HTR-8/SVneo (cell line): ENCODE measurements at regions not wholly inside any gene's neighbourhood (a gene's known extent, or its start where the extent isn't known, plus 50 kb on each side); places are given as distances from the start of the nearest gene placed in this dataset.

Experiments used
- DNase-seq: peaks from one replicate; pipeline ENCODE4 v3.0.0; 2011; ENCODE audit warnings: low spot score, mixed read lengths; ENCODE audit not compliant: insufficient read length
- FAIRE-seq: peaks from 2 replicates; lab custom pipeline; 2011; peaks lifted over from hg19 to GRCh38; lab: Jason Lieb, UNC

GRCh38 chr21:28674763-28675162 is 317.9 kb downstream of the LTN1 start:
- DNase-seq (no peak), FAIRE-seq (no peak)

GRCh38 chr21:28671549-28672195 is 321.0 kb downstream of the LTN1 start:
- DNase-seq (no peak), FAIRE-seq (no peak)

DNA sequence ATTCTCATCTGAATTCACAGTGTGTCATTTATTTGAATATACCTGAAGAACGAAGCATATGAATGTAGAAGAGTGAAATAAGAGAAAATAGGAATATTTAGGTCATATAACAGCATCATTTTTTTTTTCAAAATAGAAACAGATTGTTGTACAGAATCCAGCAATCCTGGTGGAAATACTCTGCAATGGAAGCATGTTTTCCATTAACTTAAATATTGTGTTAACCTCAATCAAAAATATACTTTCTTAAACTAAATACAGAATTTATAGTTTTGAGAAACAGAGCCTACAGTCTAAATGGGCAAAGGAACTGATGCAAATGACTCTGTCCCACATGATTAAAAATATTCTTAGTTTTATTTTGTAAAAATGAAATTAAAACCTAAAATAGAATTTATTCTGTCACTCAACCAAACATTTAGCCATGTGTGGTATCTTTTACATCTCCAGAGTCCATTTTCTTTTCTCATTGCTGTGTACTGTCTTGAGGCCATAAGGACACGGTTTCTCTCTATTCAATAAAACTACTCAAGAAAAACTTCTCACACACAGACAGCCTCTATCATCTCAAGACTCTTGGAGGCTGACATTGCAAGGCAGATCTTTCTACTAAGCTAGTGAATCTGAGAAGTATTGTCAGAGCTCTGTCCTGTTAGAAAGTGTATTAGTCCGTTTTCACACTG is 322.6 kb downstream of the LTN1 start:
- FAIRE-seq (no peak), DNase-seq (no peak)

DNA sequence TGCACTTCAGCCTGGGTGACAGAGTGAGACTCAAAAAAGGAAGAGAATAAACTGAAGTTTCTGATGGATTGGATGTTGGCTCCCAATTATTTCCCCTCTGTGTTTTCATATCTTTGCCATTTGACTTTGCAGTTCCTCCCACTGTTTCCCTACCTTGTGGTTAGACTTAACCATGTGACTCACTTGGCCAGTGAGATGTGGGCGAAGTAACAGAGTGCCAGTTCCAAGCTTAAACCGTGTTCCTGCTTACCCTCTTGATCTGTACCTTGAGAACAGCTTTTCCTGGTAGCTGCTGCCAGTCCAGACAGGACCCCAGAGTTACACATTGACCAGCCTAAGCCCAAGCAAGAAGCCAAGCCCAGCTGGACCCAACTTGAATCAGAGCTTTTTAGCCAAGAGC is 323.4 kb downstream of the LTN1 start:
- DNase-seq: no peak
- FAIRE-seq: no peak

DNA sequence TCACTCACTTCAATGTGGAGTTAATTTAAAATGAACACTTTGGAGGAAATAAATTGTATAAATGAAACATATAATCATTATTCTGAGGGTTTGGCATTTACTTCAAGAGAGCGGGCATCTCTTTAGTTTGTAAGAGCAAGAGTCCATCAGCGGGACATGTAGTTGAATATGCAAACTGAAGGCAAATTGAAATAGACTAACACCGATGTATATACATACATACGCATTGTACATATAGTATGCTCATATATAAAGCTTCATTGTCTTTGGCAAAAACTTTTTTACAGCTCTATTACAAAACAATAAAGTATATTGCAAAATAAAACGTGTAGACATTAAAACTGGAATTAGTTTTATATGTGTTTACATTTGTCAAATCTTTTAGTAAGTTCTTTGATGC is 328.9 kb downstream of the LTN1 start:
- DNase-seq (no peak), FAIRE-seq (no peak)

DNA sequence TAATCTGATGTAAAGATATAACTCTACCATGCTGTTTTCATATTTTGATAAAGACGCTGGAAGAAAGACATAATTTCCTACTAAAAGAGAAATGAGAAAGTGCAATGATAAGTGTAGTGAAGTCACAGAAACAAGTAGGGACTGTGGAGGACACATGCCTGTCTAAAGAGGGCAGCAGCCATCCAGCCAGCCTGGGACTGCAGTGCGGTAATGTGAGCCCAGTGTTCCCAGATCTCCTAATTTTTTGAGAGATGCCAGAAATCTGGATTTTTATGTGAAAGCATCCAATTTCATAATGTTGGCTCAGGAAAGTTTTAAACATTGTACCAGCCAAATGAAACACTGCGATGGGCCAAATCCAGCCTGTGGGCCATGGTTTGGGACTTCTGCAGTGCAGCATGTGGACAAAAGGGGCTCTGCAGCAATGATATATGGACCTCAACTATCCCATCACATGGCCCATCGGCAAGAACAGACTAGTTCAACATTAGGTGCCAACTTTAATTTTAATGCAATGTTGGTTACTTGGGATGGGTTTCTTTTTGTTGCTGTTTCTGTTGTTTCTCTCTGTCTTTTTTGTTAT is 329.5 kb downstream of the LTN1 start:
- DNase-seq (no peak), FAIRE-seq (no peak)

GRCh38 chr21:28657566-28657965 is 335.1 kb downstream of the LTN1 start:
- no peak for FAIRE-seq
- no peak for DNase-seq

- FAIRE-seq (no peak), DNase-seq (no peak)
Measured at GRCh38 chr21:28655471-28655870, 337.2 kb downstream of the LTN1 start.

- FAIRE-seq (no peak), DNase-seq (no peak)
Measured at GRCh38 chr21:28654406-28654805, 338.3 kb downstream of the LTN1 start.

- FAIRE-seq: no peak
- DNase-seq: no peak
Measured at GRCh38 chr21:28644762-28645161, 347.9 kb downstream of the LTN1 start.

DNA sequence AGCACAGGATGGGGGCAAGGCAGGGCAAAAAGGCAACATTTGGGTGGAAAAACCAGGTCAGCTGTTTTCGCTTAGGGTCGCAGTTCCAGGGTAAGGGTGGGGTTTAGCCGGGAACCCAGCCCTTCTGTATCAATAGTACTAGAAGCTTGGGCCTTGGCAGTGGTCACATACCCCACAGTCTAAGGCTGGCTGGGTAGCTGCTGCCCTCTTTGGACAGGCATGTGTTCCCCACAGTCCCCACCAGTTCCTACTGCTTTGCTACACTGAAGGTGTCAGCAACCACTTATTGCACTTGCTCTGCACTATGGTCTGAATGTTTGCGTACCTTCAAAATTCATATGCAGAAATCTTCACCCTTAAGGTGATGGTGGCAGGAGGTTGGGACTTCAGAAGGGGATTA is 349.8 kb downstream of the LTN1 start:
- FAIRE-seq: no peak
- no peak for DNase-seq

DNA sequence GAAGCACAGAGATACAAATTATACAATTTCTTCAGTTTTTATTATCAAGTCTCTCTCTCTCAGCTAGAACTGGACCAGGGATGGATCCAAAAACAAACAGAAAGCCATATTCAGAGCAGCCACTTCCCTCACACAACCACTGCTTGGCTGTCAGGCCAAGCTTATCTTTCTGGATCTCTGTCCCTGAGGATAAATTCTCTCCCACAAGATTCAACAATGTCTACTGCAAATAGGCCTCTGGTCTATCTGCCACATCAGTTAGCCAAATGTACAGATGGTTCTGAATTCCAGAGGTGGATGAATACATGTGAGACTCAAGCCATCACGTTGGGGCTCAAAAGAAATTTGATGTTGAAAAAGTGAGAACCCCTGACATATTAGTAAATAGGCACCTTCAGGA is 350.9 kb downstream of the LTN1 start:
- FAIRE-seq (no peak), DNase-seq (no peak)

DNA sequence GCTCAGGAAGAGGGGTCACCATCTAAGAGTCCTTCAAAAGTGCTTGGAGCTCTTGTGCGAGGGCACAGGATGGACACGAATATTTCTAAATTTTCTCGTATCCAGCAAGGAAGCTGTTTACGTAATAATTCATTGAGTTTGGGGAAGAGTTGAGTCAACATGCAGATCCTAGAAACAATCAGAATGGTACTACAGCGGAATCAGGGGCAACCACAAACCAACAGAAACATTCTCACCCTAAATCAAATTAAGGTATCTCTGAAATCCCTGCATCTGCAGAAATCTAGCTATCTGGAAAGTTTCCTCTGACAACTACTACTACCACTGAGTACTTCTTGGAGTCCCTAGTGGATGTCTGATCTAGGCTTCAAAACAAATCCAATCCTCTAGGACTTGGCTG is 352.4 kb downstream of the LTN1 start:
- FAIRE-seq (no peak), DNase-seq (no peak)

GRCh38 chr21:28639737-28640136 is 352.9 kb downstream of the LTN1 start:
- DNase-seq (no peak), FAIRE-seq (no peak)

GRCh38 chr21:28636752-28637691 is 355.7 kb downstream of the LTN1 start:
- FAIRE-seq: no peak
- peak; percentile 41 for DNase-seq

GRCh38 chr21:28635541-28635940 is 357.1 kb downstream of the LTN1 start:
- no peak for DNase-seq
- no peak for FAIRE-seq

DNA sequence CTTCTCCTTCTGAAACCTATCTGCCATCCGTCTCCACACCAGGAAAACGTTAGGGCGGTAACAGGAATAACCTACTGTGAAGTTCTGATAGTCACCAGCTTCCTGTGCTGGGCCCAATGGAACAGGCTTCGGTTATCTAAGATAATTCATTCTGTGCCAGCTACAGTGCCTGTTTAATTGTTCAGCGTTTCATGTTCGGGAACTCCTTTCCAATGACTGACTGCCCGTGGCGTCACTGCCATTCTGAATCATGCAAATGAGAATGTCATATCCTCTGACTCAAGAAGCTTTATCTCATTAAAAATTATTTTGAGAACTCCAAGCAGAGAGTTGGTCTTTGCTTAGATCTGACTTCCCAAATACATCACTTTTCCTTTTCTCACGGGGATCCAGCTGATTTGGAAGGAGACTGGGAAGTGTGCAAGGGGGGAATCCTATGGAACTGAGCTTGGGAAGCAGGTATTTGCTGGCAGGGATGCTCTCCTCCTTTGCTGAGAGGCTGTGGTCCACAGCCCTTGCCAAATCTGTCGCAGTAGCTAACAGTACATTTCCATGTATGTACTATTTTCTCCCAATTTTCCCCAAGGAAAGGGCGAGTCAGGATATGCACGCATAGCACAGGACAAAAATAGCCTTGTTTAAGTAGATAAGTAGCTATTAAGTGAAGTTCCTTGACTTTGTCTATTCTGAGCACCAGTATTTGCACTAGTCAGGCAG is 358.7 kb downstream of the LTN1 start:
- FAIRE-seq: no peak
- DNase-seq: no peak

DNA sequence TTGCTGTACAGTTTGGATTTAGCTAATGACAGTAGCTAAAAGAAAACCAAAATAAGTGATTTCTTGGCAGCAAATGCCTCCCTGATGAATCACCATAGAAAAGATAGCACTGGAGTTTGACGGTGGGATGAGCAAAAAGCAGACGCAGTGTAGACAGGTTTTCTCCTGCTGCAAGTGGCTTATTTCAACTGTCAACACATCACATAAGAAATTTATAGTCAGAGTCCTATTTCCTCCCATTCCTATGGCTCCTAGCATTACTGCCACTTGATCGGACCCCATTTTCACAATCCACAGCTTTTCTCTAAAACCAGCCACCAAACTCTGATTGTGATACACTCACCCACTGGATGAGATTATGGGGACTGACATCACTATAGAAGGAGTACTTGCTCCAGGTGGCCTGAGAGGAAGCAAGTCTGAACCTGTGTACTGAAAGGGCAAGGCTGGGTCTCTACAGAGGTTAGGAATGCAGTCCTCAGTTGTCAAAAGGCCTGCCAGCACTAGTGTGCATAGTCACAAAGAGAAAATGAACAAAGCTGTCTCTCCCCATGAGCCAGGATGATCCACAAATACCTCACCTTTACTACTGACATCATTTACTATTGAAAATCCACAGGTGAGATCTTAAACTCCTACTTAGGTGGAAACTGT is 359.8 kb downstream of the LTN1 start:
- DNase-seq: peak; percentile 29
- FAIRE-seq: peak; percentile 42

DNA sequence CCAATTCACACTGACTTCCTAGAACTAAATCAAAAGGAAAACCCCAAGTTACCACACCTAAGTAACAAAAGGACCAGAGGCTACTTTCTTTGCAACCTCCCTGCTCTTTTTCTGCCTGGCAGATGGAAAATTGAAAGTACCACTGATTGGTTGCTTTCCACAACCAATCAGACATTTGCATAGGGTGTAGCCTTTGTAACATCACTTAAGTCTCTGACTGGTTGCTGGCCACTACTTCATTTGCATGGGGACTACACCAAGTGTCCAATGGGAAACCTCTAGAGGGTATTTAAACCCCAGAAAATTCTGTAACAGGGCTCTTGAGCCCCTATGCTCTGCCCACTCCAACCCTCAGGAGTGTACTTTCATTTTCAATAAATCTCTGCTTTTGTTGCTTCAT is 365.0 kb downstream of the LTN1 start:
- DNase-seq: no peak
- no peak for FAIRE-seq

DNA sequence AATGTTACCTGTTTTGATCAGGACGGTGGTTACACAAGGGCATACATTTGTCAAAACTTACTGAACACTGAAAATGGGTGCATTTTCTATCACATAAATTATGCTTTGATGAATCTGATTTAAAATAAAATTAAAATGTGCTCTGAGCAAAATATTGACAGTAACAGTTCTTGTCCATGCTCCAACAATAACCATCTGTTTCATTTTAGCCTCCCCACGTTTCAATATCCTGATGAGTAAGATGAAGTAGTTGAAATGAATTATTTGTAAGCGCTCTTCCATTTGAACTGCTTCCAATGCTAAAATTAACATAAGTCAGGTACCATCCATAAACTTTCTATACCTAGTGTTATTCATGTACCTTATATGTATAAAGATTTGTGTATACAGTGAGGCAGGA is 365.4 kb downstream of the LTN1 start:
- FAIRE-seq (no peak), DNase-seq (no peak)
